Hindlimb muscle (tissue), 1 donor: ENCODE measurements at regions not wholly inside any gene's neighbourhood (a gene's known extent, or its start where the extent isn't known, plus 50 kb on each side); places are given as distances from the start of the nearest gene placed in this dataset.
A peak's percentile ranks its signal among the peaks of the same experiment; 100 is the strongest.
"Not testable (repeated sequence)": the region's sequence is repeated elsewhere in the genome, so short reads cannot be mapped to it uniquely, and the experiment has no call there.

Experiments
- DNase-seq: peaks from one replicate; pipeline ENCODE4 v3.0.0-alpha.2; 2013

GRCh38 chr7:153886506-153887441, 165.4 kb upstream of the DPP6 start:
- peak; percentile 55 for DNase-seq

GRCh38 chr7:153887749-153888569, 164.2 kb upstream of the DPP6 start:
- DNase-seq = no peak

GRCh38 chr7:153891990-153892389, 160.2 kb upstream of the DPP6 start:
- DNase-seq = no peak

GRCh38 chr7:153902862-153903261, 149.3 kb upstream of the DPP6 start:
- peak; percentile 67 for DNase-seq

- DNase-seq = no peak
Observed at GRCh38 chr7:153912211-153912610, 140.0 kb upstream of the DPP6 start.

- no peak for DNase-seq
Observed at GRCh38 chr7:153920126-153920525, 132.1 kb upstream of the DPP6 start.

- no peak for DNase-seq
Observed at GRCh38 chr7:153920897-153921296, 131.3 kb upstream of the DPP6 start.

- no peak for DNase-seq
Observed at GRCh38 chr7:153921408-153921807, 130.8 kb upstream of the DPP6 start.

GRCh38 chr7:153930696-153931095, 121.5 kb upstream of the DPP6 start:
- DNase-seq = no peak

- no peak for DNase-seq
Observed at GRCh38 chr7:153934048-153934447, 118.2 kb upstream of the DPP6 start.

GRCh38 chr7:153934629-153935028, 117.6 kb upstream of the DPP6 start:
- DNase-seq = no peak

- DNase-seq = no peak
Observed at GRCh38 chr7:153935095-153935494, 117.1 kb upstream of the DPP6 start.

- no peak for DNase-seq
Observed at GRCh38 chr7:153938451-153938850, 113.7 kb upstream of the DPP6 start.

GRCh38 chr7:153939177-153939576, 113.0 kb upstream of the DPP6 start:
- DNase-seq = no peak

- no peak for DNase-seq
Observed at GRCh38 chr7:153939654-153940053, 112.5 kb upstream of the DPP6 start.

GRCh38 chr7:153941061-153941460, 111.1 kb upstream of the DPP6 start:
- DNase-seq = no peak

- DNase-seq = no peak
Observed at GRCh38 chr7:153942036-153942435, 110.2 kb upstream of the DPP6 start.

- no peak for DNase-seq
Observed at GRCh38 chr7:153943457-153943856, 108.7 kb upstream of the DPP6 start.

- no peak for DNase-seq
Observed at GRCh38 chr7:153943861-153944260, 108.3 kb upstream of the DPP6 start.

GRCh38 chr7:153948060-153948459, 104.1 kb upstream of the DPP6 start:
- no peak for DNase-seq

- no peak for DNase-seq
Observed at GRCh38 chr7:153951316-153951715, 100.9 kb upstream of the DPP6 start.

- no peak for DNase-seq
Observed at GRCh38 chr7:153954477-153954876, 97.7 kb upstream of the DPP6 start.

GRCh38 chr7:153957677-153958076, 94.5 kb upstream of the DPP6 start:
- not testable (repeated sequence) for DNase-seq

- DNase-seq = not testable (repeated sequence)
Observed at GRCh38 chr7:153958381-153958780, 93.8 kb upstream of the DPP6 start.
